GM12872 (cell line): ENCODE measurements at regions not wholly inside any gene's neighbourhood (a gene's known extent, or its start where the extent isn't known, plus 50 kb on each side); places are given as distances from the start of the nearest gene placed in this dataset.

Experiments used
- CTCF ChIP-seq: IDR thresholded peaks from 3 replicates; pipeline ENCODE4 v1.5.1; 2011; ENCODE audit warnings: low read depth, mild to moderate bottlenecking, low read length, moderate library complexity; ENCODE audit not compliant: insufficient read depth

GRCh38 chr21:15152591-15152990, 87.8 kb upstream of the NRIP1 start:
- TF ChIP-seq CTCF: no peak

- TF ChIP-seq CTCF: no peak
These were observed 94.7 kb upstream of the NRIP1 start for GRCh38 chr21:15159382-15160020.

GRCh38 chr21:15160136-15160535, 95.3 kb upstream of the NRIP1 start:
- no peak for TF ChIP-seq CTCF

GRCh38 chr21:15162921-15163320, 98.1 kb upstream of the NRIP1 start:
- TF ChIP-seq CTCF: no peak

GRCh38 chr21:15164273-15164672, 99.5 kb upstream of the NRIP1 start:
- TF ChIP-seq CTCF: no peak

GRCh38 chr21:15164678-15165303, 100.0 kb upstream of the NRIP1 start:
- no peak for TF ChIP-seq CTCF

- no peak for TF ChIP-seq CTCF
These were observed 105.8 kb upstream of the NRIP1 start for GRCh38 chr21:15170614-15171013.

- no peak for TF ChIP-seq CTCF
These were observed 106.7 kb upstream of the NRIP1 start for GRCh38 chr21:15171546-15171945.
